HepG2 (cell line): ENCODE measurements at regions not wholly inside any gene's neighbourhood (a gene's known extent, or its start where the extent isn't known, plus 50 kb on each side); places are given as distances from the start of the nearest gene placed in this dataset.

ENCODE experiments used
- ATAC-seq: fragments of 200-7000 bp; cut with Tn5 transposase; 3 replicates; pipeline ENCODE4 v1.9.1; 2020; ENCODE audit warnings: mild to moderate bottlenecking, moderate library complexity
- BruUV-seq: library from RNA; stranded (reverse); fragments of 400-500 nt; replicated peaks from 2 replicates; lab custom pipeline; 2021; lab: Mats Ljungman, UMichigan
- CTCF ChIA-PET: fragments of 300-600 bp; formaldehyde crosslinking; extraction: SDS; loops from one replicate; lab custom pipeline; 2021; ENCODE audit warnings: low total read pairs, inconsistent platforms, low intra/inter-chr PET ratio; lab: Yijun Ruan, JAX
- POLR2A ChIA-PET: fragments of 350-600 bp; sonication (Branson Sonifier 250); formaldehyde crosslinking; loops from one replicate; lab custom pipeline; 2020; ENCODE audit warnings: antibody characterized with exemption, inconsistent platforms; lab: Yijun Ruan, JAX
- DNase-seq: peaks from one replicate; pipeline ENCODE4 v3.0.0-alpha.2; 2015; ENCODE audit warnings: low spot score
- FAIRE-seq: peaks from 3 replicates; lab custom pipeline; 2011; peaks lifted over from hg19 to GRCh38; lab: Jason Lieb, UNC
- H2AFZ ChIP-seq: one replicate; pipeline ENCODE4 v1.6.1; 2011; ENCODE audit warnings: low read length, inconsistent platforms
- H3K27ac ChIP-seq: fragments of 300-600 bp; 3 replicates; pipeline ENCODE4 v1.8.0; 2011; ENCODE audit warnings: mixed run types, mild to moderate bottlenecking, mixed read lengths, low read length, inconsistent platforms; ENCODE audit not compliant: insufficient read depth; ENCODE audit errors: extremely low read length
- H3K27me3 ChIP-seq, 2 experiments: fragments of 200-600 bp in 1 of 2; 2 replicates in 1 of 2; 3 replicates in 1 of 2; pipeline versions ENCODE4 v1.6.0 to v1.8.0; 2011; ENCODE audit warnings: low read length in 2 of 2, mild to moderate bottlenecking in 2 of 2, moderate library complexity in 2 of 2, inconsistent platforms in 1 of 2; ENCODE audit not compliant: insufficient read depth in 2 of 2, control insufficient read depth in 1 of 2
- H3K36me3 ChIP-seq, 2 experiments: fragments of 200-600 bp in 1 of 2; replicated peaks in 1 of 2; 2 replicates in 1 of 2; 3 replicates in 1 of 2; pipeline versions ENCODE4 v1.5.1 to v1.8.0; 2011; ENCODE audit warnings: low read length in 2 of 2, inconsistent platforms in 1 of 2; ENCODE audit not compliant: insufficient read depth in 2 of 2, control insufficient read depth in 1 of 2
- H3K4me1 ChIP-seq: 2 replicates; pipeline ENCODE4 v1.5.1; 2012; ENCODE audit warnings: low read length, inconsistent platforms; ENCODE audit not compliant: insufficient read depth
- H3K4me2 ChIP-seq: 2 replicates; pipeline ENCODE4 v1.6.0; 2011; ENCODE audit warnings: low read depth, low read length, inconsistent platforms
- H3K4me3 ChIP-seq, 3 experiments: fragments of 200-600 bp in 1 of 3; sonication (generic), shearing (Covaris generic) in 1 of 3; replicated peaks in 1 of 3; 2 replicates each; pipeline ENCODE4 v1.5.1; 2011 to 2016; ENCODE audit warnings: low read length in 3 of 3, inconsistent platforms in 2 of 3, low read depth in 2 of 3, mild to moderate bottlenecking in 2 of 3, control low read depth in 1 of 3, mixed read lengths in 1 of 3; ENCODE audit not compliant: insufficient read depth in 1 of 3
- H3K79me2 ChIP-seq: one replicate; pipeline ENCODE4 v1.6.1; 2011; ENCODE audit warnings: low read length, inconsistent platforms; ENCODE audit not compliant: insufficient read depth
- H3K9ac ChIP-seq: 2 replicates; pipeline ENCODE4 v1.6.0; 2011; ENCODE audit warnings: mild to moderate bottlenecking, low read depth, low read length, inconsistent platforms; ENCODE audit not compliant: insufficient read depth
- H3K9me3 ChIP-seq: 2 replicates; pipeline ENCODE4 v1.5.1; 2012; ENCODE audit warnings: mild to moderate bottlenecking, low read length
- H4K20me1 ChIP-seq: 2 replicates; pipeline ENCODE4 v1.6.0; 2011; ENCODE audit warnings: inconsistent platforms, mild to moderate bottlenecking, low read length, moderate library complexity; ENCODE audit not compliant: insufficient read depth
- CC2D1A ChIP-seq: sonication (generic); formaldehyde crosslinking; IDR thresholded peaks from 2 replicates; pipeline ENCODE4 v1.8.1; 2023; ENCODE audit warnings: mild to moderate bottlenecking, missing genetic modification reagents
- GABPA ChIP-seq, 2 experiments: IDR thresholded peaks; 2 replicates each; pipeline ENCODE4 v1.6.1; 2011 to 2016; ENCODE audit warnings: low read depth in 2 of 2, low read length in 1 of 2, missing biosample characterization in 1 of 2, missing genetic modification characterization in 1 of 2
- GPN1 ChIP-seq: sonication (generic); formaldehyde crosslinking; IDR thresholded peaks from 2 replicates; pipeline ENCODE4 v1.5.1; 2020; ENCODE audit warnings: missing genetic modification reagents, borderline replicate concordance
- KDM2A ChIP-seq: sonication (generic); formaldehyde crosslinking; IDR thresholded peaks from 2 replicates; pipeline ENCODE4 v1.4.0; 2020; ENCODE audit warnings: low read depth, missing genetic modification reagents, borderline replicate concordance
- RAD51 ChIP-seq: fragments of 450-650 bp; IDR thresholded peaks from 2 replicates; pipeline ENCODE4 v1.6.1; 2016; ENCODE audit warnings: borderline replicate concordance
- SNAPC4 ChIP-seq: sonication (generic); formaldehyde crosslinking; IDR thresholded peaks from 2 replicates; pipeline ENCODE4 v1.4.0; 2020; ENCODE audit warnings: mild to moderate bottlenecking, missing genetic modification reagents
- SRY ChIP-seq: sonication (generic); formaldehyde crosslinking; IDR thresholded peaks from 2 replicates; pipeline ENCODE4 v1.8.0; 2022; ENCODE audit warnings: mild to moderate bottlenecking, missing genetic modification reagents
- ZFP41 ChIP-seq: sonication (generic); formaldehyde crosslinking; IDR thresholded peaks from 2 replicates; pipeline ENCODE4 v1.4.0; 2020; ENCODE audit warnings: mild to moderate bottlenecking, missing genetic modification reagents, borderline replicate concordance
- ZMYM3 ChIP-seq: sonication (generic); formaldehyde crosslinking; IDR thresholded peaks from 2 replicates; pipeline ENCODE4 v1.5.1; 2020; ENCODE audit warnings: mild to moderate bottlenecking, missing genetic modification reagents
- ZNF20 ChIP-seq: sonication (generic); formaldehyde crosslinking; IDR thresholded peaks from 2 replicates; pipeline ENCODE4 v1.4.0; 2020; ENCODE audit warnings: mild to moderate bottlenecking, moderate library complexity, missing genetic modification reagents
- ZNF660 ChIP-seq: sonication (generic); formaldehyde crosslinking; IDR thresholded peaks from 2 replicates; pipeline ENCODE4 v1.5.1; 2020; ENCODE audit warnings: mild to moderate bottlenecking, low read depth, missing genetic modification reagents, borderline replicate concordance
- ZNF850 ChIP-seq: sonication (generic); formaldehyde crosslinking; conservative IDR thresholded peaks from 2 replicates; pipeline ENCODE4 v1.9.0; 2021; ENCODE audit warnings: mild to moderate bottlenecking, missing genetic modification reagents
- WGBS: methylation state at CpG from one replicate; pipeline ENCODE4 v1.1.6; 2017; ENCODE audit warnings: low lambda C conversion rate; 5-methylcytosine and 5-hydroxymethylcytosine counted together
- in situ Hi-C: cut with HindIII; loops from 2 replicates; pipeline ENCODE4 v1.10.0; 2017; ENCODE audit warnings: low pct_unique_long_range_greater_than_20kb; ENCODE audit not compliant: extremely low pct_ligation_motif_present
- intact Hi-C: fragments of 100-400 bp; cut with micrococcal nuclease; formaldehyde crosslinking; loops from one replicate; pipeline ENCODE4 v1.10.0; 2022; ENCODE audit not compliant: unreplicated experiment
- TF ChIP-seq, protein P1 (sequence below): sonication (generic); formaldehyde crosslinking; IDR thresholded peaks from 2 replicates; pipeline ENCODE4 v1.5.1; 2020; ENCODE audit warnings: missing genetic modification reagents, mild to moderate bottlenecking, borderline replicate concordance
- TF ChIP-seq, protein P2 (sequence below): sonication (generic); formaldehyde crosslinking; IDR thresholded peaks from 2 replicates; pipeline ENCODE4 v1.5.0; 2020; ENCODE audit warnings: missing genetic modification reagents, mild to moderate bottlenecking, borderline replicate concordance

GRCh38 chr5:12330993-12331588 lies 426.8 kb upstream of the CTNND2 start (continued):
- TF ChIP-seq SNAPC4 (CRISPR knock-in tag) = no peak

GRCh38 chr5:12330381-12330780 lies 426.1 kb upstream of the CTNND2 start:
- 0% methylated on average over 4 of the region's 4 CpGs for WGBS
- BruUV-seq = no TSS peak
- no peaks in the 10 kb centered on the region for H4K20me1 ChIP-seq
- DNase-seq (no peak), FAIRE-seq (no peak), ATAC-seq (no peak)
- H3K4me1 ChIP-seq = no peaks in the 10 kb centered on the region
- ChIA-PET POLR2A (no interaction called here), CTCF (no interaction called here)
- H3K4me2 ChIP-seq = no peak overlapping the region
- H3K9ac ChIP-seq = no peak overlapping the region
- no peak overlapping the region for H2AFZ ChIP-seq
- H3K27ac ChIP-seq = no peak overlapping the region
- H3K4me3 ChIP-seq = no peak overlapping the region
- intact Hi-C loops (no loop called here), in situ Hi-C loops (no loop called here)
- H3K9me3 ChIP-seq = peaks cover 85% of the 10 kb centered on the region
- no peaks in the 10 kb centered on the region for H3K27me3 ChIP-seq
- H3K79me2 ChIP-seq = no peaks in the 10 kb centered on the region
- H3K36me3 ChIP-seq = no peaks in the 10 kb centered on the region
- TF ChIP-seq, protein P1, sequence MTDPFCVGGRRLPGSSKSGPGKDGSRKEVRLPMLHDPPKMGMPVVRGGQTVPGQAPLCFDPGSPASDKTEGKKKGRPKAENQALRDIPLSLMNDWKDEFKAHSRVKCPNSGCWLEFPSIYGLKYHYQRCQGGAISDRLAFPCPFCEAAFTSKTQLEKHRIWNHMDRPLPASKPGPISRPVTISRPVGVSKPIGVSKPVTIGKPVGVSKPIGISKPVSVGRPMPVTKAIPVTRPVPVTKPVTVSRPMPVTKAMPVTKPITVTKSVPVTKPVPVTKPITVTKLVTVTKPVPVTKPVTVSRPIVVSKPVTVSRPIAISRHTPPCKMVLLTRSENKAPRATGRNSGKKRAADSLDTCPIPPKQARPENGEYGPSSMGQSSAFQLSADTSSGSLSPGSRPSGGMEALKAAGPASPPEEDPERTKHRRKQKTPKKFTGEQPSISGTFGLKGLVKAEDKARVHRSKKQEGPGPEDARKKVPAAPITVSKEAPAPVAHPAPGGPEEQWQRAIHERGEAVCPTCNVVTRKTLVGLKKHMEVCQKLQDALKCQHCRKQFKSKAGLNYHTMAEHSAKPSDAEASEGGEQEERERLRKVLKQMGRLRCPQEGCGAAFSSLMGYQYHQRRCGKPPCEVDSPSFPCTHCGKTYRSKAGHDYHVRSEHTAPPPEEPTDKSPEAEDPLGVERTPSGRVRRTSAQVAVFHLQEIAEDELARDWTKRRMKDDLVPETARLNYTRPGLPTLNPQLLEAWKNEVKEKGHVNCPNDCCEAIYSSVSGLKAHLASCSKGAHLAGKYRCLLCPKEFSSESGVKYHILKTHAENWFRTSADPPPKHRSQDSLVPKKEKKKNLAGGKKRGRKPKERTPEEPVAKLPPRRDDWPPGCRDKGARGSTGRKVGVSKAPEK = no peak
- TF ChIP-seq ZNF20 (CRISPR knock-in tag) = no peak
- TF ChIP-seq ZNF660 = no peak
- no peak for TF ChIP-seq RAD51
- TF ChIP-seq, protein P2, sequence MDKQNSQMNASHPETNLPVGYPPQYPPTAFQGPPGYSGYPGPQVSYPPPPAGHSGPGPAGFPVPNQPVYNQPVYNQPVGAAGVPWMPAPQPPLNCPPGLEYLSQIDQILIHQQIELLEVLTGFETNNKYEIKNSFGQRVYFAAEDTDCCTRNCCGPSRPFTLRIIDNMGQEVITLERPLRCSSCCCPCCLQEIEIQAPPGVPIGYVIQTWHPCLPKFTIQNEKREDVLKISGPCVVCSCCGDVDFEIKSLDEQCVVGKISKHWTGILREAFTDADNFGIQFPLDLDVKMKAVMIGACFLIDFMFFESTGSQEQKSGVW (CRISPR knock-in tag) = no peak
- TF ChIP-seq ZMYM3 (CRISPR knock-in tag) = no peak
- TF ChIP-seq GPN1 (CRISPR knock-in tag) = no peak
- no peak for TF ChIP-seq ZNF850 (CRISPR knock-in tag)
- TF ChIP-seq SRY (CRISPR knock-in tag) = no peak
- TF ChIP-seq CC2D1A (CRISPR knock-in tag) = no peak
- TF ChIP-seq GABPA (IDR thresholded peaks at IDR 0.05; ENCODE audit: low read depth, low read length) = no peak
- no peak for TF ChIP-seq GABPA (CRISPR knock-in tag; IDR thresholded peaks at IDR 0.05; ENCODE audit: low read depth)
- TF ChIP-seq ZFP41 (CRISPR knock-in tag) = no peak
- no peak for TF ChIP-seq KDM2A
